ENCODE measurements at regions not wholly inside any gene's neighbourhood (a gene's known extent, or its start where the extent isn't known, plus 50 kb on each side); places are given as distances from the start of the nearest gene placed in this dataset.

DNA sequence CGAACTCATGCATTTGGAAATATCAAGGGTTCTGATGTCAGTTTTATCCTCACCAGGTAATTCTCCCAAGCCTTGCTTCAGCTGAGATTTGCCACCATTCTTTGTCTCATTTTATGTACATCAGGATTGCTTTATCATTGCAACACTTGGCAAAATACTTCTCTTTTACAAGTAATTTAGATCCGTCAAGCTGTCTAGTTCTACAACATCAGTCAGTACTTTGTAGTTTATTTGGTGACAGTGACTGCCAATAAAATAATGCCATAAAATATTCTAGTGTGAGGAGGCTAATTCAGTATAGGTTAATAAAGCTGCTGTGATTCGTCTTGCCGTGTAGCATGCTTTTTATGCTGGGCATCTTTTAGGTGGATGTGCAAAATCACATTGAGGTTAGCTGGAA lies 565.3 kb upstream of the SGO1 start:
- no peak for TF ChIP-seq CTCF (IDR thresholded peaks at IDR 0.05; ENCODE audit: low read depth, low read length)
- no peak for TF ChIP-seq POLR2A (IDR thresholded peaks at IDR 0.05; ENCODE audit: extremely low read depth, insufficient read length)
- no peak for TF ChIP-seq MYC (IDR thresholded peaks at IDR 0.05; ENCODE audit: low read depth, low read length)
- TF ChIP-seq MAX (IDR thresholded peaks at IDR 0.05; ENCODE audit: low read depth, low read length): no peak

Measured in NB4 (cell line).